ENCODE measurements at regions not wholly inside any gene's neighbourhood (a gene's known extent, or its start where the extent isn't known, plus 50 kb on each side); places are given as distances from the start of the nearest gene placed in this dataset.

DNA sequence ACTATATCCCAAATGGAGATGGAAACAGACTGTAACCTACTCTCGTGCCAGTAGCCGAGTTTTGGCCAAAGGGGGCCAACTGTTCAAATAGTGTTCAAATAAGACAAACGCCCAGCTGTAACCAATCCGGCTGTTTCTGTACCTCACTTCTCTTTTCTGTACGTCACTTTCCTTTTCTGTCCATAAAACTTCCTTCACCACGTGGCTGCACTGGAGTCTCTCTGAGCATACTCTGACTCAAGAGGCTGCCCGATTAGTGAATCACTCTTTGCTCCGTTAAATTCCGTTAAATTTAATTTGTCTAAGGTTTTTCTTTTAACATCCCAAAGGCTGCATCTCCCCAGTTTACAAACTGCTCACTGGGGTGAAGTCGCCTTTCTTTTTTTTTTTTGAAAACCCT is 219.2 kb upstream of the P2RY1 start:
- no peak overlapping the region for H2AFZ ChIP-seq (ENCODE audit: low read depth, low read length)
- dilution Hi-C loops (cut with MboI; ENCODE audit: extremely low pct_ligation_motif_present, low sequenced_read_pairs) (no loop called here), intact Hi-C loops (cut with micrococcal nuclease) (no loop called here)
- peaks cover 0 to 3% of the 10 kb centered on the region in 2 experiments for H3K27me3 ChIP-seq (ENCODE audit: control insufficient read depth in 2 of 2, insufficient read depth in 2 of 2, low read length in 2 of 2)
- H3K9ac ChIP-seq (replicated peaks; ENCODE audit: extremely low read depth, insufficient read depth, low read length) = no peak overlapping the region
- DNase-seq (ENCODE audit: low read depth, low spot score) (no peak), FAIRE-seq (no peak)
- no peak overlapping the region for H3K4me3 ChIP-seq (replicated peaks in 1 of 3; ENCODE audit: insufficient read depth in 1 of 3, low read depth in 1 of 3, low read length in 3 of 3)
- TF ChIP-seq POLR2A (IDR thresholded peaks at IDR 0.05; ENCODE audit: low read depth, low read length) (no peak), CTCF (IDR thresholded peaks at IDR 0.05; ENCODE audit: extremely low read depth in 1 of 2, insufficient read depth in 1 of 2, low read depth in 1 of 2, low read length in 2 of 2) (no peak), FOS (IDR thresholded peaks at IDR 0.05; ENCODE audit: borderline replicate concordance, insufficient read depth, low read length) (no peak), POLR2AphosphoS5 (IDR thresholded peaks at IDR 0.05; ENCODE audit: insufficient read depth, low read depth, low read length) (no peak), JUN (IDR thresholded peaks at IDR 0.05; ENCODE audit: borderline replicate concordance, insufficient read depth, insufficient read length, low read depth) (no peak)
- CTCF ChIA-PET = no interaction called here
- H4K20me1 ChIP-seq (replicated peaks; ENCODE audit: control insufficient read depth, extremely low read depth, insufficient read depth, low read length) = no peaks in the 10 kb centered on the region
- no peak overlapping the region for H3K27ac ChIP-seq (ENCODE audit: insufficient read depth, low read depth, low read length)
- BruUV-seq (replicated peaks) = no TSS peak
- no peaks in the 10 kb centered on the region for H3K36me3 ChIP-seq (ENCODE audit: control insufficient read depth in 2 of 2, extremely low read depth in 1 of 2, insufficient read depth in 2 of 2, low read length in 2 of 2)
- H3K79me2 ChIP-seq (ENCODE audit: control insufficient read depth, insufficient read depth, low read length) = no peaks in the 10 kb centered on the region
- H3K4me2 ChIP-seq (ENCODE audit: insufficient read depth, low read length) = no peak overlapping the region
- H3K4me1 ChIP-seq (ENCODE audit: control insufficient read depth, extremely low read depth, insufficient read depth, low read length) = no peaks in the 10 kb centered on the region
- H3K9me3 ChIP-seq (replicated peaks; ENCODE audit: control insufficient read depth, insufficient read depth, low read length) = no peaks in the 10 kb centered on the region
- POLR2A ChIA-PET = no interaction called here
- H3K9me1 ChIP-seq (replicated peaks; ENCODE audit: control insufficient read depth, extremely low read depth, insufficient read depth, low read length) = no peaks in the 10 kb centered on the region

- DNase-seq (ENCODE audit: low read depth, low spot score) (no peak), FAIRE-seq (no peak)
- no peak overlapping the region for H3K9ac ChIP-seq (replicated peaks; ENCODE audit: extremely low read depth, insufficient read depth, low read length)
- BruUV-seq (replicated peaks) = no TSS peak
- peaks cover 0 to 6% of the 10 kb centered on the region in 2 experiments for H3K27me3 ChIP-seq (ENCODE audit: control insufficient read depth in 2 of 2, insufficient read depth in 2 of 2, low read length in 2 of 2)
- intact Hi-C loops (cut with micrococcal nuclease) (no loop called here), dilution Hi-C loops (cut with MboI; ENCODE audit: extremely low pct_ligation_motif_present, low sequenced_read_pairs) (no loop called here)
- H3K4me3 ChIP-seq (replicated peaks in 1 of 3; ENCODE audit: insufficient read depth in 1 of 3, low read depth in 1 of 3, low read length in 3 of 3) = no peak overlapping the region
- no peaks in the 10 kb centered on the region for H3K79me2 ChIP-seq (ENCODE audit: control insufficient read depth, insufficient read depth, low read length)
- no peak overlapping the region for H2AFZ ChIP-seq (ENCODE audit: low read depth, low read length)
- H4K20me1 ChIP-seq (replicated peaks; ENCODE audit: control insufficient read depth, extremely low read depth, insufficient read depth, low read length) = no peaks in the 10 kb centered on the region
- CTCF ChIA-PET = interaction anchor here (1.1 kb wide), 1 partner anchor 11 kb away, joined by 3 read pairs; no protein-coding TSS in a partner anchor
- H3K4me1 ChIP-seq (ENCODE audit: control insufficient read depth, extremely low read depth, insufficient read depth, low read length) = no peaks in the 10 kb centered on the region
- H3K4me2 ChIP-seq (ENCODE audit: insufficient read depth, low read length) = no peak overlapping the region
- no peaks in the 10 kb centered on the region for H3K9me3 ChIP-seq (replicated peaks; ENCODE audit: control insufficient read depth, insufficient read depth, low read length)
- POLR2A ChIA-PET = no interaction called here
- no peaks in the 10 kb centered on the region for H3K9me1 ChIP-seq (replicated peaks; ENCODE audit: control insufficient read depth, extremely low read depth, insufficient read depth, low read length)
- no peak overlapping the region for H3K27ac ChIP-seq (ENCODE audit: insufficient read depth, low read depth, low read length)
- H3K36me3 ChIP-seq (ENCODE audit: control insufficient read depth in 2 of 2, extremely low read depth in 1 of 2, insufficient read depth in 2 of 2, low read length in 2 of 2) = no peaks in the 10 kb centered on the region
- TF ChIP-seq FOS (IDR thresholded peaks at IDR 0.05; ENCODE audit: borderline replicate concordance, insufficient read depth, low read length) (no peak), GATA2 (IDR thresholded peaks at IDR 0.05; ENCODE audit: insufficient read depth, insufficient read length, low read depth, low read length) (no peak), MYC (IDR thresholded peaks at IDR 0.05; ENCODE audit: low read depth, low read length) (no peak), POLR2A (IDR thresholded peaks at IDR 0.05; ENCODE audit: low read depth, low read length) (no peak), CTCF (IDR thresholded peaks at IDR 0.05; ENCODE audit: extremely low read depth in 1 of 2, insufficient read depth in 1 of 2, low read depth in 1 of 2, low read length in 2 of 2) (no peak), POLR2AphosphoS5 (IDR thresholded peaks at IDR 0.05; ENCODE audit: insufficient read depth, low read depth, low read length) (no peak), EZH2 (IDR thresholded peaks at IDR 0.05; ENCODE audit: borderline replicate concordance, low read depth, low read length, severe bottlenecking) (no peak), JUN (IDR thresholded peaks at IDR 0.05; ENCODE audit: borderline replicate concordance, insufficient read depth, insufficient read length, low read depth) (no peak)
- TF ChIP-seq, protein P1, sequence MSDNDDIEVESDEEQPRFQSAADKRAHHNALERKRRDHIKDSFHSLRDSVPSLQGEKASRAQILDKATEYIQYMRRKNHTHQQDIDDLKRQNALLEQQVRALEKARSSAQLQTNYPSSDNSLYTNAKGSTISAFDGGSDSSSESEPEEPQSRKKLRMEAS (IDR thresholded peaks at IDR 0.05; ENCODE audit: insufficient read depth, insufficient read length) = no peak
Observed at GRCh38 chr3:152617609-152618008, 217.3 kb upstream of the P2RY1 start.

Measured in endothelial cell of umbilical vein (primary cell).